NCI-H510A (cell line): ENCODE measurements at regions not wholly inside any gene's neighbourhood (a gene's known extent, or its start where the extent isn't known, plus 50 kb on each side); places are given as distances from the start of the nearest gene placed in this dataset.

Source experiments
- DNase-seq: peaks from one replicate; lab custom pipeline; 2025; lab: John Stamatoyannopoulos, UW

GRCh38 chr16:79265196-79265595, 335.3 kb downstream of the MAF start:
- no peak for DNase-seq

- no peak for DNase-seq
Observed at GRCh38 chr16:79264237-79265109, 336.1 kb downstream of the MAF start.

- DNase-seq, result no peak
Observed at GRCh38 chr16:79263425-79263824, 337.1 kb downstream of the MAF start.
